ENCODE measurements at regions not wholly inside any gene's neighbourhood (a gene's known extent, or its start where the extent isn't known, plus 50 kb on each side); places are given as distances from the start of the nearest gene placed in this dataset.
"Not testable (repeated sequence)": the region's sequence is repeated elsewhere in the genome, so short reads cannot be mapped to it uniquely, and the experiment has no call there.

DNA sequence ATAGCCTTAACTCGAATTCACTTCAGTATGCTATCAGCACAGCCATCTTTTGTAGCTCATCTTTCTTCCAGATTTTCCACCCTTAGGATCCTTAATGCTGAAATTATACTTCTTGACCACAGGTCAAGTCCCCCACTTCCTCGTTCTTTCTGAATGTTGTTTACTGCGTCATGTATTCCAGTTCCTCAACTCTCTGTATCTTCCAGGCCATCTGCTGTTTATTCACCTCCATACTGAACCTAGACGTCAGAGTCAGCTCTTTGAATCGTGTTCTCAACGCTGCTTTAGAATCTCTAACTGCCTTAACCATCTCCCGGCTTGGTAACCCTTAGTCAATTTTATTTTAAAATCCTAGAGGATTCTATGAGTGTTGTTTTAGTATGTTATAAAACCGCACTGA, 66.3 kb upstream of the SEC22B start:
- TF ChIP-seq, protein P1, sequence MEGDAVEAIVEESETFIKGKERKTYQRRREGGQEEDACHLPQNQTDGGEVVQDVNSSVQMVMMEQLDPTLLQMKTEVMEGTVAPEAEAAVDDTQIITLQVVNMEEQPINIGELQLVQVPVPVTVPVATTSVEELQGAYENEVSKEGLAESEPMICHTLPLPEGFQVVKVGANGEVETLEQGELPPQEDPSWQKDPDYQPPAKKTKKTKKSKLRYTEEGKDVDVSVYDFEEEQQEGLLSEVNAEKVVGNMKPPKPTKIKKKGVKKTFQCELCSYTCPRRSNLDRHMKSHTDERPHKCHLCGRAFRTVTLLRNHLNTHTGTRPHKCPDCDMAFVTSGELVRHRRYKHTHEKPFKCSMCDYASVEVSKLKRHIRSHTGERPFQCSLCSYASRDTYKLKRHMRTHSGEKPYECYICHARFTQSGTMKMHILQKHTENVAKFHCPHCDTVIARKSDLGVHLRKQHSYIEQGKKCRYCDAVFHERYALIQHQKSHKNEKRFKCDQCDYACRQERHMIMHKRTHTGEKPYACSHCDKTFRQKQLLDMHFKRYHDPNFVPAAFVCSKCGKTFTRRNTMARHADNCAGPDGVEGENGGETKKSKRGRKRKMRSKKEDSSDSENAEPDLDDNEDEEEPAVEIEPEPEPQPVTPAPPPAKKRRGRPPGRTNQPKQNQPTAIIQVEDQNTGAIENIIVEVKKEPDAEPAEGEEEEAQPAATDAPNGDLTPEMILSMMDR (IDR thresholded peaks at IDR 0.05) = not testable (repeated sequence)
- TF ChIP-seq POLR2A (IDR thresholded peaks at IDR 0.05); EP300 (IDR thresholded peaks at IDR 0.05; ENCODE audit: low read depth); POLR2AphosphoS5 (IDR thresholded peaks at IDR 0.05): not testable (repeated sequence)
